Tibial nerve (tissue), 4 donors: ENCODE measurements at regions not wholly inside any gene's neighbourhood (a gene's known extent, or its start where the extent isn't known, plus 50 kb on each side); places are given as distances from the start of the nearest gene placed in this dataset.

ENCODE experiments used
- DNase-seq, 2 donors: peaks; one replicate each; pipeline ENCODE4 v3.0.0-alpha.2; 2019; ENCODE audit warnings: low spot score in 2 of 2
- H3K27ac ChIP-seq, 4 donors: fragments of 200-600 bp; sonication (generic) in 3 of 4; one replicate each; pipeline ENCODE4 v1.5.1; 2017 to 2019; ENCODE audit warnings: mild to moderate bottlenecking in 1 of 4
- H3K27me3 ChIP-seq, 2 donors: fragments of 200-600 bp; sonication (generic) in 1 of 2; one replicate each; pipeline versions ENCODE4 v1.5.1 to v1.6.0; 2017 to 2019
- H3K36me3 ChIP-seq, 3 donors: fragments of 200-600 bp; sonication (generic); one replicate each; pipeline ENCODE4 v1.5.1; 2018 to 2019
- H3K4me1 ChIP-seq, 4 donors: fragments of 200-600 bp; sonication (generic) in 3 of 4; one replicate each; pipeline ENCODE4 v1.5.1; 2017 to 2019
- H3K4me3 ChIP-seq, 4 donors: fragments of 200-600 bp; sonication (generic) in 3 of 4; one replicate each; pipeline ENCODE4 v1.5.1; 2017 to 2019; ENCODE audit warnings: mild to moderate bottlenecking in 1 of 4, moderate library complexity in 1 of 4
- H3K9me3 ChIP-seq, 4 donors: fragments of 200-600 bp; sonication (generic) in 3 of 4; one replicate each; pipeline ENCODE4 v1.5.1; 2017 to 2019
- EP300 ChIP-seq, 2 donors: sonication (generic); formaldehyde crosslinking; IDR thresholded peaks; one replicate each; pipeline ENCODE4 v1.6.1; 2017; ENCODE audit warnings: antibody characterized with exemption in 2 of 2, mild to moderate bottlenecking in 1 of 2
- POLR2A ChIP-seq, 2 donors: fragments of 450-650 bp; IDR thresholded peaks; one replicate each; pipeline ENCODE4 v1.6.1; 2017; ENCODE audit warnings: antibody characterized with exemption in 2 of 2, mild to moderate bottlenecking in 2 of 2, moderate library complexity in 2 of 2
- WGBS, 2 donors: methylation state at CpG; one replicate each; pipeline ENCODE4 v1.1.5; 2018; 5-methylcytosine and 5-hydroxymethylcytosine counted together
- TF ChIP-seq, protein P1 (sequence below), 5 experiments: fragments of 200-600 bp in 3 of 5; fragments of 450-650 bp in 2 of 5; sonication (generic) in 3 of 5; IDR thresholded peaks; one replicate each; pipeline ENCODE4 v1.5.1; 2016 to 2019; ENCODE audit warnings: antibody characterized with exemption in 5 of 5, mild to moderate bottlenecking in 3 of 5, moderate library complexity in 2 of 5

DNA sequence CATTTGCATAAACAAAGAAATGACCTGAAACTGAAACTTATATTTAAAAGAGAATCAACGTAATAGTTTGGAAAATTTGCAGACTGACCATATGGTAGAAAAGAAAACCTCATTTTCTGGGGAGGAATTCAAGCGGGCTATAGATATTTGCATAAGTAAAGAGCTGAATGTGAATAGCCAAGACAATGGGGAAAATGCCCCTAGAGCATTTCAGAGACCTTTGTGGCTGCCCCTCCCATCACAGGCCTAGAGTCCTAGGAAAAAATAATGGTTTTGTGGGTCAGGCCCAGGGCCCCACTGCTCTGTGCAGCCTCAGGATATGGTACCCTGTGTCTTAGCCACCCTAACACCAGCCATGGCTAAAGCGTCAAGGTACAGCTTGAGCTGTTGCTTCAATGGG lies 480.6 kb upstream of the MBL2 start:
- no peaks in the 10 kb centered on the region for H3K36me3 ChIP-seq
- 58 to 84% methylated on average over 3 of the region's 3 CpGs for WGBS, 2 donors
- no peak for DNase-seq
- H3K9me3 ChIP-seq, result peaks cover 0 to 9% (median 0%) of the 10 kb centered on the region in 4 donors
- H3K27ac ChIP-seq, result no peak overlapping the region
- H3K4me1 ChIP-seq, result no peaks in the 10 kb centered on the region
- H3K4me3 ChIP-seq, result no peak overlapping the region
- H3K27me3 ChIP-seq, result no peaks in the 10 kb centered on the region
- TF ChIP-seq EP300 (IDR thresholded peaks at IDR 0.05) (no peak), POLR2A (IDR thresholded peaks at IDR 0.05) (no peak)
- TF ChIP-seq, protein P1, sequence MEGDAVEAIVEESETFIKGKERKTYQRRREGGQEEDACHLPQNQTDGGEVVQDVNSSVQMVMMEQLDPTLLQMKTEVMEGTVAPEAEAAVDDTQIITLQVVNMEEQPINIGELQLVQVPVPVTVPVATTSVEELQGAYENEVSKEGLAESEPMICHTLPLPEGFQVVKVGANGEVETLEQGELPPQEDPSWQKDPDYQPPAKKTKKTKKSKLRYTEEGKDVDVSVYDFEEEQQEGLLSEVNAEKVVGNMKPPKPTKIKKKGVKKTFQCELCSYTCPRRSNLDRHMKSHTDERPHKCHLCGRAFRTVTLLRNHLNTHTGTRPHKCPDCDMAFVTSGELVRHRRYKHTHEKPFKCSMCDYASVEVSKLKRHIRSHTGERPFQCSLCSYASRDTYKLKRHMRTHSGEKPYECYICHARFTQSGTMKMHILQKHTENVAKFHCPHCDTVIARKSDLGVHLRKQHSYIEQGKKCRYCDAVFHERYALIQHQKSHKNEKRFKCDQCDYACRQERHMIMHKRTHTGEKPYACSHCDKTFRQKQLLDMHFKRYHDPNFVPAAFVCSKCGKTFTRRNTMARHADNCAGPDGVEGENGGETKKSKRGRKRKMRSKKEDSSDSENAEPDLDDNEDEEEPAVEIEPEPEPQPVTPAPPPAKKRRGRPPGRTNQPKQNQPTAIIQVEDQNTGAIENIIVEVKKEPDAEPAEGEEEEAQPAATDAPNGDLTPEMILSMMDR (IDR thresholded peaks at IDR 0.05), result no peak

DNA sequence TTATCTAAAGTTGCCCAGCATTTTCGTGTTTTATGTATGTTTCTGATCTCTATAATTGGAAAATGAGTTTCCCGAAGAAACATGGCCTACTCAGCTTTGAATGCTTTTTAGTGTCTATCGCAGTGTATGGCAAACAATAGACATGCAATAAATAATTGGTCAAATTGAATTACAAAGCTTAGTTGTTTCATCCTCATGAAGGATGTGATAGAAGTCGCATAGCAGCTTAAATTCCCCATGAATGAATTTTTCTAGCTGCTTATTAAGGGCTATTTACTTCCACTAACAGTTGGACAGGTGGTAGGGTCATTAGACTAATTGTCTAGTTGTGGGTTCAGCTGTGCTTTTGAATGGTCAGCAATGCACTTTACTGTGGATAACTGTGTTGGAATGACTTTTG lies 467.3 kb upstream of the MBL2 start:
- H3K36me3 ChIP-seq, result no peaks in the 10 kb centered on the region
- H3K27ac ChIP-seq, result no peak overlapping the region
- WGBS, 2 donors, result 57 to 63% methylated on average over 4 of the region's 4 CpGs
- no peaks in the 10 kb centered on the region for H3K27me3 ChIP-seq
- no peak overlapping the region for H3K4me3 ChIP-seq
- no peak for DNase-seq
- no peak for TF ChIP-seq POLR2A (IDR thresholded peaks at IDR 0.05)
- TF ChIP-seq, protein P1 (IDR thresholded peaks at IDR 0.05), result no peak
- TF ChIP-seq EP300 (IDR thresholded peaks at IDR 0.05), result no peak
- peaks cover 0 to 7% (median 0%) of the 10 kb centered on the region in 4 donors for H3K9me3 ChIP-seq
- no peaks in the 10 kb centered on the region for H3K4me1 ChIP-seq

DNA sequence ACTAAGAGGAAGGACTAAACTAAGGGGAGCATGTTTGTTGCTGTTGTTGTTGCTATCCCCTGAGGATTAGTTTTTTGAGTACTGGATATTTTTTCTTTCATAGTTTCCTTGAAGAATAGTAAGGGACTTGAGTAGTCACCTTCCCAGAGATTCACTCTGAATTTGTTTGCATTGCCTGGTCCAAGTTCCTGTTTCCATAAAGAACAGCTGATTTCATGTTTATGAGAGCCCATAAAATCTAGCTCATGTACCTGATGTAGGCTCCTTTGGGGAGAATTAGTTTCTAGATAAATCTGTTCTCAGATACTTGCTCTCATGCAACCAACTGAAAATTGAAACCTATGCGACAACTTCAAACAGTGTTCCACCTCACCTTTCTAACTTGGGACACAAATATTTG lies 464.4 kb upstream of the MBL2 start:
- no peak overlapping the region for H3K27ac ChIP-seq
- WGBS, 2 donors, result 92 to 100% methylated on average over 1 of the region's 1 CpG
- H3K4me3 ChIP-seq, result no peak overlapping the region
- H3K4me1 ChIP-seq, result no peaks in the 10 kb centered on the region
- H3K36me3 ChIP-seq, result no peaks in the 10 kb centered on the region
- H3K9me3 ChIP-seq, result peaks cover 0 to 4% (median 0%) of the 10 kb centered on the region in 4 donors
- TF ChIP-seq POLR2A (IDR thresholded peaks at IDR 0.05) (no peak), EP300 (IDR thresholded peaks at IDR 0.05) (no peak)
- TF ChIP-seq, protein P1 (IDR thresholded peaks at IDR 0.05), result no peak
- H3K27me3 ChIP-seq, result no peaks in the 10 kb centered on the region
- no peak for DNase-seq

DNA sequence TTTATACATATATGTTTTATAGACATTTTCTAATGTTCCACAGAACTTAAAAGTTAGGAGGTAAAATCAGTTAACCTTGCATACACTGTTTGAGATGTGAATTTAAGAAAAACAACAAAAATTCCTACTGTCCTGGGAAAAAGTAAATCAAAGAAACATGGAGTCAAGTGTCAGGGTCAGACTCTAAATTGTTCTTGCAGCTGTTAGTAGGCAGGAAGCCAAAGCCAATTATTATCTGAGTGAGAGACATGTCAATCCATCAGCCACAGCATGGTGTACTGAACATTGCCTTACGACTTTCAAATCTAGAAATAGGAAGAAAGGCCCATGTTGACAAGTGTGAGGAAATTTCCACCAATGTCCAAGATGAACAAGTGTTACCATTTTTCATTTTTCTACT lies 461.2 kb upstream of the MBL2 start:
- Histone ChIP-seq H3K4me1 (no peaks in the 10 kb centered on the region), H3K4me3 (no peak overlapping the region), H3K27ac (no peak overlapping the region), H3K9me3 (no peaks in the 10 kb centered on the region), H3K27me3 (no peaks in the 10 kb centered on the region), H3K36me3 (no peaks in the 10 kb centered on the region)
- 27 to 51% methylated on average over 1 of the region's 1 CpG for WGBS, 2 donors
- DNase-seq, result no peak
- no peak for TF ChIP-seq POLR2A (IDR thresholded peaks at IDR 0.05)
- TF ChIP-seq, protein P1 (IDR thresholded peaks at IDR 0.05), result no peak
- TF ChIP-seq EP300 (IDR thresholded peaks at IDR 0.05), result no peak

DNA sequence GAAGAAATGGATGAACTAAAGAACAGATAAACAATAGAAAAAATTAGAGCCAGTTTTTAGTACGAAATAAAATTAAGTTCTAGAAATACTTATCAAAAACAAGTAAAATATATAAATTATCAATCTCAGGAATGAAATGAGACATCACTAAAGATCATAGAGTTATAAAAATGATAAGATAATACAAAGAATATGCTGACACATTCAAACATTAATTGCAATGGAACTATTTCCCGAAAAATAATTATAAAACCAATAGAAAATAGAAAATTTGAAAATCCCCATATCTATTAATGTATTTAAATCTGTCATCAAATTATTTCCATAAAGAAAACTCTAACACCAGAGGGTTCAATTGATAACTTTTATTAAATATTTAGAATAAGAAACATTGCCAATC lies 458.1 kb upstream of the MBL2 start:
- no peak for TF ChIP-seq POLR2A (IDR thresholded peaks at IDR 0.05)
- no peak for TF ChIP-seq EP300 (IDR thresholded peaks at IDR 0.05)
- TF ChIP-seq, protein P1 (IDR thresholded peaks at IDR 0.05), result no peak
- no peaks in the 10 kb centered on the region for H3K36me3 ChIP-seq
- no peak overlapping the region for H3K27ac ChIP-seq
- 48% methylated on average over 2 of the region's 2 CpGs for WGBS, 2 donors
- H3K4me3 ChIP-seq, result no peak overlapping the region
- no peaks in the 10 kb centered on the region for H3K4me1 ChIP-seq
- H3K9me3 ChIP-seq, result no peaks in the 10 kb centered on the region
- no peaks in the 10 kb centered on the region for H3K27me3 ChIP-seq
- no peak for DNase-seq
